ENCODE measurements at regions not wholly inside any gene's neighbourhood (a gene's known extent, or its start where the extent isn't known, plus 50 kb on each side); places are given as distances from the start of the nearest gene placed in this dataset.

DNA sequence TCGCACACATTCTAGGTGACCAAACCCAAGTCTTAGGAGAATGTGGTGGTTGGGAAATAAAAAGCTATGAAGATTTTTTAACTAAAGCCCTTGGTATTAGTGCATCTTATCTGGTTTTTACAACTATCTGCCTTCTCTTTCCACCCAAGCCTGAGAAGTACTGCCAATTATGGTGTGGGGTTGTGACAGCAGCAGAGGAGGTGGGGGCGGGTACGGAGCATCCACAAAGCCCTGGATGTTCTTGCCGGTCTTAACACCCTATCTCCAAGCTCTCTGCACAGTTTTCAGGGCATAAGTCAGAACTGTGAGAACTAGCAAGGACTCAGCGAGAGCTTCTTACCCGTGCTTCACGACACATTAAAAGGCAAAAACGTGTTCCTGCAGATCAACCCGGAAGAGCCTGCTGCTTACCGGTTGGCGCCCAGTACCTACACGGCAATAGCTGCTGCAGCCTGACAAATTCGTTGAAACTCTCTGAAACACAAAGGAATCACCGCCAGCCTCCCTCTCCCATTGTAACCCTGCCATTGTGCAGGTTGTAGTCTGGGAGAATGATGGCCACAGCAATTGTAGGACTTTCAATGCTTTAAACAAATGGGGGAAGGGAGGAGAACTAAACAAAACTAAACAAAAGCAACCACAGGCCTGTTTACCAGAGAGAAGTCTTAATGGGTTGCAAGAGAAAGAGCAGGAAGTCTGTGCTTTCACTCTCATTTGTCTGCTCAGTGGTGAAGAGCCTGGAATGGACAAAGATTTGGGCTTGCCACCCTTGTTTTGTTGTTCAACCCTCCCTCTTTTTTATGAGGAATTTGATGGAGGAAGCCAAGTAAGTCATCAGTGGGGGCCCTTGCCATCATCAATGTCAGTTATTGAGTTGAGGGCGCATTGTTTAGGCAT, 461.0 kb upstream of the JARID2 start:
- no peak overlapping the region for H3K27ac Mint-ChIP-seq (ENCODE audit: unreplicated experiment)
- ChIA-PET CTCF (no interaction called here), POLR2A (interaction anchor here (0.5 to 0.6 kb wide), 2 partner anchors 64 to 305 kb away, joined by 6 to 11 read pairs; no protein-coding TSS in a partner anchor)

GRCh38 chr6:14785493-14785790, 460.4 kb upstream of the JARID2 start:
- ChIA-PET CTCF (no interaction called here), POLR2A (interaction anchor here (0.6 kb wide), 1 partner anchor 304 kb away, joined by 6 read pairs; no protein-coding TSS in a partner anchor)
- no TSS peak for BruUV-seq (replicated peaks)
- Mint-ChIP-seq H3K27ac (ENCODE audit: unreplicated experiment) (no peak overlapping the region), H3K9me3 (ENCODE audit: unreplicated experiment) (no peaks in the 10 kb centered on the region), H3K36me3 (ENCODE audit: insufficient read depth, unreplicated experiment) (no peaks in the 10 kb centered on the region), H3K4me3 (ENCODE audit: unreplicated experiment) (no peak overlapping the region), H3K4me1 (ENCODE audit: low read depth, unreplicated experiment) (no peaks in the 10 kb centered on the region), H3K27me3 (ENCODE audit: insufficient read depth, unreplicated experiment) (no peaks in the 10 kb centered on the region)
- no peak overlapping the region for H3K4me3 ChIP-seq (ENCODE audit: low read depth, low read length)
- no peak for DNase-seq
- no peaks in the 10 kb centered on the region for H3K27me3 ChIP-seq (replicated peaks; ENCODE audit: control insufficient read depth, insufficient read depth, low read length)
- no peaks in the 10 kb centered on the region for H3K9me3 ChIP-seq
- intact Hi-C loops (cut with micrococcal nuclease; ENCODE audit: unreplicated experiment), result no loop called here
- H3K36me3 ChIP-seq (ENCODE audit: control insufficient read depth, insufficient read depth, low read length), result no peaks in the 10 kb centered on the region
- no peak for TF ChIP-seq CTCF (IDR thresholded peaks at IDR 0.05; ENCODE audit: insufficient read depth in 1 of 2, low read depth in 1 of 2, low read length in 1 of 2, severe bottlenecking in 1 of 2, unreplicated experiment in 1 of 2)
- no peaks in the 10 kb centered on the region for H3K4me1 ChIP-seq

More for the DNA sequence above, 461.0 kb upstream of the JARID2 start:
- Mint-ChIP-seq H3K4me3 (ENCODE audit: unreplicated experiment) (no peak overlapping the region), H3K36me3 (ENCODE audit: insufficient read depth, unreplicated experiment) (no peaks in the 10 kb centered on the region), H3K4me1 (ENCODE audit: low read depth, unreplicated experiment) (no peaks in the 10 kb centered on the region), H3K9me3 (ENCODE audit: unreplicated experiment) (no peaks in the 10 kb centered on the region), H3K27me3 (ENCODE audit: insufficient read depth, unreplicated experiment) (no peaks in the 10 kb centered on the region)
- no peak for DNase-seq
- intact Hi-C loops (cut with micrococcal nuclease; ENCODE audit: unreplicated experiment), result no loop called here
- Histone ChIP-seq H3K36me3 (ENCODE audit: control insufficient read depth, insufficient read depth, low read length) (no peaks in the 10 kb centered on the region), H3K27me3 (replicated peaks; ENCODE audit: control insufficient read depth, insufficient read depth, low read length) (no peaks in the 10 kb centered on the region), H3K4me1 (no peaks in the 10 kb centered on the region), H3K4me3 (ENCODE audit: low read depth, low read length) (no peak overlapping the region), H3K9me3 (no peaks in the 10 kb centered on the region)
- no peak for TF ChIP-seq CTCF (IDR thresholded peaks at IDR 0.05; ENCODE audit: insufficient read depth in 1 of 2, low read depth in 1 of 2, low read length in 1 of 2, severe bottlenecking in 1 of 2, unreplicated experiment in 1 of 2)
- no TSS peak for BruUV-seq (replicated peaks)

GRCh38 chr6:14786008-14786407, 459.9 kb upstream of the JARID2 start:
- ChIA-PET CTCF (no interaction called here), POLR2A (interaction anchor here (0.6 kb wide), 1 partner anchor 304 kb away, joined by 6 read pairs; no protein-coding TSS in a partner anchor)
- TF ChIP-seq CTCF (IDR thresholded peaks at IDR 0.05; ENCODE audit: insufficient read depth in 1 of 2, low read depth in 1 of 2, low read length in 1 of 2, severe bottlenecking in 1 of 2, unreplicated experiment in 1 of 2), result no peak
- Mint-ChIP-seq H3K4me1 (ENCODE audit: low read depth, unreplicated experiment) (no peaks in the 10 kb centered on the region), H3K36me3 (ENCODE audit: insufficient read depth, unreplicated experiment) (no peaks in the 10 kb centered on the region), H3K27me3 (ENCODE audit: insufficient read depth, unreplicated experiment) (no peaks in the 10 kb centered on the region), H3K27ac (ENCODE audit: unreplicated experiment) (no peak overlapping the region), H3K4me3 (ENCODE audit: unreplicated experiment) (no peak overlapping the region), H3K9me3 (ENCODE audit: unreplicated experiment) (no peaks in the 10 kb centered on the region)
- intact Hi-C loops (cut with micrococcal nuclease; ENCODE audit: unreplicated experiment), result no loop called here
- no TSS peak for BruUV-seq (replicated peaks)
- Histone ChIP-seq H3K36me3 (ENCODE audit: control insufficient read depth, insufficient read depth, low read length) (no peaks in the 10 kb centered on the region), H3K9me3 (no peaks in the 10 kb centered on the region), H3K4me1 (no peaks in the 10 kb centered on the region), H3K4me3 (ENCODE audit: low read depth, low read length) (no peak overlapping the region), H3K27me3 (replicated peaks; ENCODE audit: control insufficient read depth, insufficient read depth, low read length) (no peaks in the 10 kb centered on the region)
- DNase-seq, result no peak

All from Caco-2 (cell line).